ENCODE measurements at regions not wholly inside any gene's neighbourhood (a gene's known extent, or its start where the extent isn't known, plus 50 kb on each side); places are given as distances from the start of the nearest gene placed in this dataset.
"Not testable (repeated sequence)": the region's sequence is repeated elsewhere in the genome, so short reads cannot be mapped to it uniquely, and the experiment has no call there.

DNA sequence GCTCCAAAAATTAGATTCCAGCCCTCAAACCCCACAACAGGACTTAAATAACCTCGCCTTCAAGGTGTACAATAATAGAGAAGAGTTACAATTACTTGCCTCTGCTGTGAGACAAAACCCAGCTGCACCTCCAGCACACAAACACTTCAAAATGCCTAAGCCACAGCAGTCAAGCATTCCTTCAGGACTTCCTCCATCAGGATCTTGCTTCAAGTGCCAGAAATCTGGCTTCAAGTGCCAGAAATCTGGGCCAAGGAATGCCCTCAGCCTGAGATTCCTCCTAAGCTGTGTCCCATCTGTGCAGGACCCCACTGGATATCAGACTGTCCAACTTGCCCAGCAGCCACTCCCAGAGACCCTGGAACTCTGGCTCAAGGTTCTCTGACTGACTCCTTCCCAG, 1088.3 kb downstream of the SORCS3 start:
- DNase-seq (no peak), ATAC-seq (no peak)
- intact Hi-C loops (cut with DNase I): no loop called here

DNA sequence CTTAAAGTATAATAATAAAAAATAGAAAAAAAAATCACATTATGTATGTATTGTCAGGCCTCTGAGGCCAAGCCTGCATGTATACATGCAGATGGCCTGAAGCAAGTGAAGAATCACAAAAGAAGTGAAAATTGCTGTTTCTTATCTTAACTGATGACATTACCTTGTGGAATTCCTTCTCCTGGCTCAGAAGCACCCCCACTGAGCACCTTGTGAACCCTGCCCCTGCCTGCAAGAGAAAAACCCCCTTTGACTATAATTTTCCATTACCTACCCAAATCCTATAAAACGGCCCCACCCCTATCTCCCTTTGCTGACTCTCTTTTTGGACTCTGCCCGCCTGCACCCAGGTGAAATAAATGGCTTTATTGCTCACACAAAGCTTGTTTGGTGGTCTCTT, 1086.5 kb downstream of the SORCS3 start:
- ATAC-seq, DNase-seq: not testable (repeated sequence)

DNA sequence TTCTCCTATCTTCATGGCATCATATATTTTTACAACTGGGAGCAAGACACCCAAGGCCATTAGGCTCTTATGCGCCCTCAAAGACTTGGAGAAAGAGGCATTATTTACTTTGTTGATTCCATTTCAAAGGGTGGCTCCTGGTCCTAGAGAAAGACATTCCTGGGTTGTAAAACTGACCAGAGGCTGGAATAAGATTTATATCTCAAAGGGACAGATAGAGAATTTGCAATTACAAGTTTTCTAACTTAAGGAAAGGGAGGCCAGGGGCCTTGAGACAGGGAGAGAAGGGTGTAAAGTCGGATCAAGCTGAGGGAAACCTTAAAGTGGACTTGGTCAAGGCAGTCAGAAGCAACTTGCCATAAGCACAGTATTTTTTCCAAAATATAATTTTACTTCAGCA, 1086.0 kb downstream of the SORCS3 start:
- intact Hi-C loops (cut with DNase I): no loop called here
- DNase-seq: no peak

More for the DNA sequence above, 1086.5 kb downstream of the SORCS3 start:
- intact Hi-C loops (cut with DNase I): not testable (repeated sequence)

DNA sequence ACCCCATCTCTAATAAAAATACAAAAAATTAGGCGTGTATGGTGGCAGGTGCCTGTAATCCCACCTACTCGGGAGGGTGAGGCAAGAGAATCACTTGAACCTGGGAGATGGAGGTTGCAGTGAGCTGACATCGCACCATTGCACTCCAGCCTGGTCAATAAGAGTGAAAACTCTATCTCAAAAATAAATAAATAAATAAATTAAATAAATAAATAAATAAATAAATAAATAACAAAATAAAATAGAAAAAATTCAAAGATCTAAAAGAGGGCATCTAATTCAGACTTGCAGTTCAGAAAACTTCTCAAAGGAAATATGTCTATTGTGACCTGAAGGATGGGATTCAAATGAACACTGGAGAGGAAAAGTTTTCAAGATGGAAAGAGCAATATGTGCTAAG, 1085.1 kb downstream of the SORCS3 start:
- no peak for ATAC-seq
- intact Hi-C loops (cut with DNase I): no loop called here
- DNase-seq: no peak

More for the DNA sequence above, 1086.0 kb downstream of the SORCS3 start:
- no peak for ATAC-seq

- no peak for ATAC-seq
- no peak for DNase-seq
- intact Hi-C loops (cut with DNase I): no loop called here
Measured at GRCh38 chr10:105725007-105725406, 1083.9 kb downstream of the SORCS3 start.

- ATAC-seq: no peak
- intact Hi-C loops (cut with DNase I): no loop called here
Measured at GRCh38 chr10:105718207-105718995, 1077.3 kb downstream of the SORCS3 start.

DNA sequence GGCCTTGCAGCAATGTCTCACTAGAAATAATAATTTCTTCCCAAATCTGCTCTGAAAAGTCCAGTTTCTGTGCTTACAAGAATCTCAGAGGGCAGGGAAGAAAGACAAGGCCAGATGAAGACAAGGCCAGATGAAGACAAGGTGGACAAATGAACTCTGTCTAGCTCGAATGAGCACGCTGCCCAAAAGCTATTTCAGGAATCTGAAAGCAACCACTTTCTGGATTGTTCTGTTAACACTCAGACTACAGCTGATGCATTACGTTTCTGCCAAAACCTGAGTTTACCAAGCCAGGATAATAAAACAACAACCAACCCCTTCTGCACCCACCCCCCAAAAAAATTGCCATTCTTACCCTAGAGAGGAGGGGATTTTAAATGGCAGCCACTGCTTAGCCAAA, 1073.6 kb downstream of the SORCS3 start:
- DNase-seq: no peak
- intact Hi-C loops (cut with DNase I): no loop called here
- ATAC-seq: no peak

More at GRCh38 chr10:105718207-105718995, 1077.3 kb downstream of the SORCS3 start:
- DNase-seq: no peak

DNA sequence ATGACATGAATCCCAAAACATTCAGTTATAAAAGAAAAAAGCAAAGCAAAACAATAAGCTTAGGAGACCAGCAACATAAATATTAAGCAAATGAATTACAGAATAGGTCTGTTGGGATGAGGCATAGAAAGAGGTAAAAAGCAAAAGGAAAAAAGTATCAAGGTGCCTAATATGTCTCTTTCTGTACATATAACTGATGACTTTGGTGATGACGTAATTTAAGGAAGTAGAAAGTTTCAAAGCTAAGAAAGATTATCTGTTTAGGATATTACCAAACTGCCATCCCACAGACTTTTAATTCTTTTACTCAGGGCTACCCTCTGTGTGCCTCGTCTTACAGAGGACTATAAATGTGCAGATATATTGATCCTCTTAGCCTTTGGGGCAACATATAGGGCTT, 1066.5 kb downstream of the SORCS3 start:
- DNase-seq: no peak
- no peak for ATAC-seq
- intact Hi-C loops (cut with DNase I): loop anchor here in 1 of 2 donors (10.0 kb wide), 1 partner anchor 633 kb away; no protein-coding TSS in a partner anchor

DNA sequence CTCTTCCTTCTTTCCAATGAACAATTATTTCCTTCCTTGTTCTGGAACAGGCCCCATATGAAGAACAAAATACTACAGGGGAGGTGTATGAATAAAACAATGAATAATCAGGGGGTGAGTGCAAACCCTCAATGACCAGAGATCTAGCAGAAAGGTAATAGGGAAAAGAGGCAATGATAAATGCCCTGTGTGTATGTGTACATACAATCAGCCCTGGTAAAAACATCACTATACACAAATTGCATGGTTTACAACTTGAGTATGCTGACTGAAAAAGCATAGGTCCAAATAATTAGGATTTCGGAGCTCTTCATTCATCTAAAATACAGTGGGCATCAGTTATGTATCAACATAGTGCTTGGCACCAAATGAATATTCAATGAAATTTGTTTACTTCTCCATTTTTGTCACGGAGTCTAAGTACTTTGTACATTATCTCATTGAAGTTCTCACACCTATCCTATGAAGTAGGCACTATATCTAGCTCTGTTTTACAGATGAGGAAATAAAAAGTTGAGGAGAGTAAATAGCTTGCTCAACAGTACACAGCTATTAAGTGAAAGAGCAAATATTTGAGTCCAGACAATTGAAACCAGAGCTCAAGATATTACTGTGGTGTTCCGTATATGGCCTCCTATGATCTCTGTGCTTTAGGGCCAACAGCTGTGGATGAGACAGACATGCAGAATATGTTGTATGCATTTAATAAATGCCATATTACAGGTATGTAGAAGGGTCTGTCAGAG, 1065.4 kb downstream of the SORCS3 start:
- DNase-seq (no peak), ATAC-seq (no peak)
- intact Hi-C loops (cut with DNase I): loop anchor here in 1 of 2 donors (10.0 kb wide), 1 partner anchor 632 kb away; no protein-coding TSS in a partner anchor

DNA sequence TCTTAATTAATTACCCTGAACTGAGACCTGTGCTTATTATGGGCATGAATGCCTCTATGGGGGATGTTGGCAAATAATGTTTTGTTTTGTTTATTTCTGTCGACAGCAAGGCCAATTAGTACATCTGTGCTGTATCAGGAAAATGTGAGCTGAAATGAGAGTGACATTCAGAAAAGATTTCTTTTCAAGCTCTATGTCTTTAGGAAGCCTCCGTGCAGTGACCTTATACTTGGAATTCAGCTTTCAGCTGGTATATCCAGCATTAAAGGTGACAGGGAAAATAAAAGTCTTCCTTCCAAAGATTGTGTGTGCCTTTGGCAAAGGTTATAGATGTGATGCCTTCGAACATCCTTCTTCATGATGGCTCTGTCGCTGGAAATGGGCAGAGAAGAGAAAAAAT, 1061.1 kb downstream of the SORCS3 start:
- DNase-seq: no peak
- ATAC-seq: no peak
- intact Hi-C loops (cut with DNase I): loop anchor here in 1 of 2 donors (10.0 kb wide), 1 partner anchor 627 kb away; no protein-coding TSS in a partner anchor

GRCh38 chr10:105700218-105700617, 1059.1 kb downstream of the SORCS3 start:
- intact Hi-C loops (cut with DNase I): loop anchor here in 1 of 2 donors (10.0 kb wide), 1 partner anchor 625 kb away; no protein-coding TSS in a partner anchor
- ATAC-seq: no peak

GRCh38 chr10:105699504-105699903, 1058.4 kb downstream of the SORCS3 start:
- no peak for ATAC-seq
- intact Hi-C loops (cut with DNase I): no loop called here
- DNase-seq: no peak

More at GRCh38 chr10:105700218-105700617, 1059.1 kb downstream of the SORCS3 start:
- DNase-seq: no peak

DNA sequence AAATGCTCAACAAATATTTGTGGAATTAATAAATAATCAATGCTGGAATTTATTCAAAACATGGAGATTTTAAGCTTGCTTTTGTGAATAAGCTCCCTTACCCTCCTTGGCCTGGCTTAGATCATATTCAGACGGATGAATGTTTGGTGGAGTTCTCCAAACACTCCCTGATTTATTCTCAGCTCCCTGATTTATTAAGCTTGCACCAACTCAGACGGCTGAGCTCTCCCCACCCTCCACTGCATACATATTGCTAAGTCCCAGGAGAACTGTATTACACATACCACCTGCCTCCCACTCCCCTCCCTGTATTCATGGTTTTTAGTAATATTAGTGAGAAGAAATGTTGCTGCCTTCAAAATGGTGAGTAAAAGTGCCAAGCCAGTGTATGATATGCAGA, 1057.5 kb downstream of the SORCS3 start:
- intact Hi-C loops (cut with DNase I): no loop called here
- DNase-seq: no peak
- no peak for ATAC-seq

DNA sequence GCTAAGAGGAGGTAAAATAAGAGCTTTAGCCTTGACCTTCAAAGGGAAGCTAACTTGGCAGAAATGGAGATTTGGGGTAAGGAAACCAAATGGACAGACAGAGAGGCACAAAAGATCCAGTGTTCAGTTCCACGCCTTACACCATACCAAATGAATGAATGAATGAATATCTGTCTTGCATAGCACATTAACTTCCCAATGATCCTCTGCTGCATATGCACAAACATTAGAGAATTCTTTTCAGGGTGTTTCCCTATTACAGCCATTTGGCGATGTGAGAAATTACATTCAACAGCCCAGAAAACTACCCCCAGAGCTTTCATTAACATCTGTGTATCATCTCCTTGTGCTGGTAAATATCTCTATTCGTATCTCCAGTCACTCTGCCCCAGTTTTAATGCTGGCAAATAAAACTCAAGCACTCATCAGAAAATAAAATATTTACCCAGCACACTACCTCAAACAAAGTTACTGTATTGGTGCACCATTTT, 1056.2 kb downstream of the SORCS3 start:
- DNase-seq (no peak), ATAC-seq (no peak)
- intact Hi-C loops (cut with DNase I): no loop called here

- intact Hi-C loops (cut with DNase I): loop anchor here in 1 of 2 donors (2.0 kb wide), 1 partner anchor 627 kb away; no protein-coding TSS in a partner anchor
- ATAC-seq (no peak), DNase-seq (no peak)
Measured at GRCh38 chr10:105691811-105692210, 1050.7 kb downstream of the SORCS3 start.

GRCh38 chr10:105682911-105683310, 1041.8 kb downstream of the SORCS3 start:
- DNase-seq (no peak), ATAC-seq (no peak)

GRCh38 chr10:105681051-105681450, 1040.0 kb downstream of the SORCS3 start:
- intact Hi-C loops (cut with DNase I): no loop called here
- ATAC-seq: no peak
- DNase-seq: no peak

More at GRCh38 chr10:105682911-105683310, 1041.8 kb downstream of the SORCS3 start:
- intact Hi-C loops (cut with DNase I): no loop called here

- DNase-seq: no peak
- intact Hi-C loops (cut with DNase I): no loop called here
- no peak for ATAC-seq
Measured at GRCh38 chr10:105679781-105680180, 1038.7 kb downstream of the SORCS3 start.

- ATAC-seq (no peak), DNase-seq (no peak)
- intact Hi-C loops (cut with DNase I): no loop called here
Measured at GRCh38 chr10:105675333-105675732, 1034.2 kb downstream of the SORCS3 start.

- ATAC-seq (no peak), DNase-seq (no peak)
- intact Hi-C loops (cut with DNase I): no loop called here
Measured at GRCh38 chr10:105674448-105674847, 1033.4 kb downstream of the SORCS3 start.
